GM13976 (cell line): ENCODE measurements at regions not wholly inside any gene's neighbourhood (a gene's known extent, or its start where the extent isn't known, plus 50 kb on each side); places are given as distances from the start of the nearest gene placed in this dataset.
"Not testable (repeated sequence)": the region's sequence is repeated elsewhere in the genome, so short reads cannot be mapped to it uniquely, and the experiment has no call there.

ENCODE experiments used
- DNase-seq: peaks from one replicate; pipeline ENCODE4 v3.0.0; 2012; ENCODE audit warnings: low spot score
- in situ Hi-C: fragments of 300-500 bp; cut with MboI; formaldehyde crosslinking; loops from one replicate; pipeline ENCODE4 v1.12.0; 2022; ENCODE audit warnings: low sequenced_read_pairs, mixed read lengths, inconsistent platforms; ENCODE audit not compliant: unreplicated experiment
- TF ChIP-seq, protein P1 (sequence below): IDR thresholded peaks from 2 replicates; pipeline ENCODE4 v1.5.1; 2012; ENCODE audit warnings: borderline replicate concordance, mild to moderate bottlenecking; ENCODE audit not compliant: insufficient read depth; ENCODE audit errors: extremely low read depth, missing control alignments, control extremely low read depth

GRCh38 chrX:76509775-76510174 is 82.3 kb downstream of the MAGEE1 start:
- no peak for DNase-seq
- in situ Hi-C loops, result no loop called here
- TF ChIP-seq, protein P1, sequence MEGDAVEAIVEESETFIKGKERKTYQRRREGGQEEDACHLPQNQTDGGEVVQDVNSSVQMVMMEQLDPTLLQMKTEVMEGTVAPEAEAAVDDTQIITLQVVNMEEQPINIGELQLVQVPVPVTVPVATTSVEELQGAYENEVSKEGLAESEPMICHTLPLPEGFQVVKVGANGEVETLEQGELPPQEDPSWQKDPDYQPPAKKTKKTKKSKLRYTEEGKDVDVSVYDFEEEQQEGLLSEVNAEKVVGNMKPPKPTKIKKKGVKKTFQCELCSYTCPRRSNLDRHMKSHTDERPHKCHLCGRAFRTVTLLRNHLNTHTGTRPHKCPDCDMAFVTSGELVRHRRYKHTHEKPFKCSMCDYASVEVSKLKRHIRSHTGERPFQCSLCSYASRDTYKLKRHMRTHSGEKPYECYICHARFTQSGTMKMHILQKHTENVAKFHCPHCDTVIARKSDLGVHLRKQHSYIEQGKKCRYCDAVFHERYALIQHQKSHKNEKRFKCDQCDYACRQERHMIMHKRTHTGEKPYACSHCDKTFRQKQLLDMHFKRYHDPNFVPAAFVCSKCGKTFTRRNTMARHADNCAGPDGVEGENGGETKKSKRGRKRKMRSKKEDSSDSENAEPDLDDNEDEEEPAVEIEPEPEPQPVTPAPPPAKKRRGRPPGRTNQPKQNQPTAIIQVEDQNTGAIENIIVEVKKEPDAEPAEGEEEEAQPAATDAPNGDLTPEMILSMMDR, result no peak

DNA sequence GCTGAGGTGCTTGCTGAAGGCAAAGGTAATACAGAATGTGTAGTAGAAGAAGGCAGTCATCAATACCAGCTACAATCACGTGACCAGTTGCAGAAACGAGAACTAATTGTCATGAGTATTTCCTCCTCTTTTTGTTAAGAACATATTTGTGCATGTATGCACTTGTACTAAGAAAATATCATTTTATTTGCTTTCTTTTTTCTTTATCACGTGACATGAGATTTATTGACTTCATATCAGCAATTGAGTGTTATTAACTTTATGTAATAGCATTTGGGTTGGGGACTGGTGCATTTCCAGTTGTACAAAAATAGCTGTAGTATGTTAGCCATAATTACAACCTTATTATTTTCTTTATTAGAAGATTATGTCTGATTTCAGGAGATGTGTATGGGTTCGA is 90.0 kb downstream of the MAGEE1 start:
- no peak for DNase-seq
- TF ChIP-seq, protein P1, result no peak
- in situ Hi-C loops, result no loop called here

GRCh38 chrX:76520273-76521054 is 93.0 kb downstream of the MAGEE1 start:
- TF ChIP-seq, protein P1, result no peak
- DNase-seq, result no peak
- in situ Hi-C loops, result no loop called here

DNA sequence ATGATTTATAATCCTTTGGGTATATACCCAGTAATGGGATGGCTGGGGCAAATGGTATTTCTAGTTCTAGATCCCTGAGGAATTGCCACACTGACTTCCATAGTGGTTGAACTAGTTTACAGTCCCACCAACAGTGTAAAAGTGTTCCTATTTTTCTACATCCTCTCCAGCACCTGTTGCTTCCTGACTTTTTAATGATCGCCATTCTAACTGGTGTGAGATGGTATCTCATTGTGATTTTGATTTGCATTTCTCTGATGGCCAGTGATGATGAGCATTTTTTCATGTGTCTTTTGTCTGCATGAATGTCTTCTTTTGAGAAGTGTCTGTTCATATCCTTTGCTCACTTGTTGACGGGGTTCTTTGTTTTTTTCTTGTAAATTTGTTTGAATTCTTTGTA is 108.2 kb downstream of the MAGEE1 start:
- DNase-seq, in situ Hi-C loops: not testable (repeated sequence)

DNA sequence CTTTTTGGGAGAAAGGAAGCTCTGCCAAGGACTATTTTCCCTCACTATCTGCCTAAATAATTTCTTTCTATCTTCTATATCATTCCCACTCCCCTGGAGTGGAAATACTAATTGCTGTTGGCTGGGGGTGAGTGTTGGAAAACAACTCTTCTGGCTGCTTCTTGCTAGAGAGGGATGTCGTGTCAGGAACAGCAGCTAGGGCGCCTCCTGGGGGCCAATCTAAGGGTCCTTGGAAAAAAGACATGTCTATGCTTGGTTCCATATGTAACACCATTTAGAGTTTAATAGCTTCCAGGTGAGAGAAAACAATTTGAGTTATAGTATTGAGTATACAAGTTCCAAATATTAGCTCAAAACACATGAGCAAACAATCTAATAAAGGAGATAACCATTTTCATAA is 111.3 kb downstream of the MAGEE1 start:
- no peak for DNase-seq
- in situ Hi-C loops, result no loop called here
- TF ChIP-seq, protein P1, result no peak

DNA sequence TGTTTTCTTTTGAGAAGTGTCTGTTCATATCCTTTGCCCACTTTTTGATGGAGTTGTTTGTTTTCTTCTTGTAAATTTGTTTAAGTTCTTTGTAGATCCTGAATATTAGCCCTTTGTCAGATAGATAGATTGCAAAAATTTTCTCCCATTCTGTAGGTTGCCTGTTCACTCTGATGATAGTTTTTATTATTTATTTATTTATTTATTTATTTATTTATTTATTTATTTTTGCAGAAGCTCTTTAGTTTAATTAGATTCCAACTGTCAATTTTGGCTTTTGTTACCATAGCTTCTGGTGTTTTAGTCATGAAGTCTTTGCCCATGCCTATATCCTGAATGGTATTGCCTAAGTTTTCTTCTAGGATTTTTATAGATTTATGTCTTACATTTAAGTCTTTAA is 115.9 kb downstream of the MAGEE1 start:
- DNase-seq, in situ Hi-C loops: not testable (repeated sequence)

DNA sequence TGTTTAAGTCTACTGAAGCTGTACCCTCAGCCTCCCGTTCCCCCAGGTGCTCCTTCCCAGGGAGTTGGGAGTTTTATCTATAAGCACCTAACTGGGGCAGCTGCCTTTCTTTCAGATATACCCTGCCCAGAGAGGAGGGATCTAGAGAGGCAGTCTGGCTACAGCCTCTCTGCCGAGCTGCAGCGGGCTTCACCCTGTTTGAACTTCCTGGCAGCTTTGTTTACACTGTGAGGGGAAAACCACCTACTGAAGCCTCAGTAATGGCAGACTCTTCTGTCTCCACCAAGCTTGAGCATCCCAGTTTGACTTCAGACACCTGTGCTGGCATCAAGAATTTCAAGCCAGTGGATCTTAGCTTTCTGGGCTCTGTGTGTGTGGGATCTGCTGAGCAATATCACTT is 122.5 kb downstream of the MAGEE1 start:
- TF ChIP-seq, protein P1, result no peak
- no peak for DNase-seq
- in situ Hi-C loops, result no loop called here

DNA sequence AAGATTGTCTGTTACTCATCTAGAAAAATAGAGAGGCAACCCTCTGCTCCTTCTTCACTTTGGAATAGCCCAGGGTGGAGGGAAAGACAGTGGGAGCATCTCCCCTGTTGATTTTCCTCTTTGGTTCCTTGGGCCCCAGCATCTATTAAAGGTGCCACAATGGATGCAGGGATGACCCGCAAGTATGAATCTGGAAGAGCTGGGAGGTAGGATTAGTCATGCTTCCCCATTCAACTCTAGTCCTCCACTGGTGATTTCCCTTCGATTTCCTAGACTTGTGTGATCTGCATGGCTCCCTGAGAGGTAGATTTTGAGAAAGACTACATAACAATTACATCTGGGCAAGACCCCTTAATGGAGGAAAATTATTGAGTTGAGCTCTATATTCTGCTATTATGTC is 127.8 kb downstream of the MAGEE1 start:
- DNase-seq, result no peak
- in situ Hi-C loops, result no loop called here
- TF ChIP-seq, protein P1, result no peak
